HG02884 (cell line): ENCODE measurements at regions not wholly inside any gene's neighbourhood (a gene's known extent, or its start where the extent isn't known, plus 50 kb on each side); places are given as distances from the start of the nearest gene placed in this dataset.
"Not testable (repeated sequence)": the region's sequence is repeated elsewhere in the genome, so short reads cannot be mapped to it uniquely, and the experiment has no call there.

Source experiments
- ATAC-seq: cut with Tn5 transposase; IDR thresholded peaks from one replicate; pipeline ENCODE4 v1.9.1; 2021; ENCODE audit warnings: mild to moderate bottlenecking, moderate library complexity; ENCODE audit not compliant: unreplicated experiment

DNA sequence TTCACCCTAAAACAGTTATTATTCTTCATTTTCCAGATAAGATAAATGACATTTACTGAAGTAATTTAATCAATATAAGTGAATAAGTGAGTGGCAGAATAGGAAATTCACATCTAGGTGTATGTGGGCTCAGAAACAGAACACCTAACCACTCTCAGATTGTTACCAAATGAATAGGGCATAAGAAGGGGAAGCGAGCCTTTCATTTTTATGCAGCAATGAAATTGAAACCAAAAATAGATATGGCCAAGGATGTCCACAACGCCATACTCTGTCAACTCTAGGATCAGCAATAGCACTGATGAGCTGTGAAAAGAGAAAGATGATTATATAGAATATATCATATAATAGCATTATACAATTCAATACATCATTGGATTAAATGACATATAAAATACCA, 398.1 kb upstream of the API5 start:
- no peak for ATAC-seq

DNA sequence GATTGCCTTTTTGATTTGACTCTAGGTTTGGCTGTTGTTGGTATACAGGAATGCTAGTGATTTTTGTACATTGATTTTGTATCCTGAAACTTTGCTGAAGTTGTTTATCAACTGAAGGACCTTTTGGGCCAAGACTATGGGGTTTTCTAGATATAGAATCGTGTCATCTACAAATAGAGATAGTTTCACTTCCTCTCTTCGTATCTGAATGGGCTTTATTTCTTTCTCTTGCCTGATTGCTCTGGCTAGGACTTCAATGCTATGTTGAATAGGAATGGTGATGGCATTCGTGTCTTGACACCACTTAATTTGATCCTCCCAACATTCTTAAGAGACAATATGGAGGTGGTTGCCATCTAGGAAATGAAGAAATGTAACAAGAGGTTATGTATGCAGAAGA, 388.1 kb upstream of the API5 start:
- ATAC-seq: no peak

DNA sequence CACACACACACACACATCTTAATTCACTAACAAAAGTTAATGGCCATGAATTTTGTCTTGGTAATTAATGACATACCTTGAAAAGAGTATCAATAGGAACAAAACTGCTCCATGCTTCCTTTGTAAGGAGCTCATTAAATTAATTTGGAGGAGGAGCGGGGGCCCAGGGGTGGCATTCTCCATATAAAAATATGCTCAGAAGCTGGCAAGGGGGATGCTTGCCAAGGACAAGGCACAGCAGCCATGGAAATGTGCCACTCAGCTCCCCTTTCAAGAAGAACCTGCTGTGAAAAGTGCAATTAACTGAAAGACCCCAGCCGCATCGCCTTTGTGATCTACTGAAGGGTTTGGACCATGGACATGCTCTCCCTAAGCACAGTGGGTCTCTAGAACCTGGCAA, 385.9 kb upstream of the API5 start:
- ATAC-seq: no peak

DNA sequence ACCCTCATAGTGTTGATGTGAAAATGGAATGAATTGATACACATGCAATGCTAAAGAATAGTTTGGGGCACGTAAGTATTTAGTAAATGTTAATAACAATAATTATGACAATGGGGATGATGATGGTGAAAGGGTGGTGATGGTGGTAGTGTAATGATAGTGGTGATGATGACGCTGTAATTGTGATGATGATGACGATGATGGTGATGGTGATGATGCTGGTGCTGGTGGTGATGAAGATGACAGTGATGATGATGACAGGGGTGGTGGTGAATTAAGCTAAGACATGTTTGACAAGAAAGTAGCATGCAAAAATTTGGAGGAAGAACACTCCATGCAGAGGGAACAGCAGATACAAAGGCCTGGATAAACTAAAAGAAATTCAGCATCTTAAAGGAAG, 364.4 kb upstream of the API5 start:
- no peak for ATAC-seq

DNA sequence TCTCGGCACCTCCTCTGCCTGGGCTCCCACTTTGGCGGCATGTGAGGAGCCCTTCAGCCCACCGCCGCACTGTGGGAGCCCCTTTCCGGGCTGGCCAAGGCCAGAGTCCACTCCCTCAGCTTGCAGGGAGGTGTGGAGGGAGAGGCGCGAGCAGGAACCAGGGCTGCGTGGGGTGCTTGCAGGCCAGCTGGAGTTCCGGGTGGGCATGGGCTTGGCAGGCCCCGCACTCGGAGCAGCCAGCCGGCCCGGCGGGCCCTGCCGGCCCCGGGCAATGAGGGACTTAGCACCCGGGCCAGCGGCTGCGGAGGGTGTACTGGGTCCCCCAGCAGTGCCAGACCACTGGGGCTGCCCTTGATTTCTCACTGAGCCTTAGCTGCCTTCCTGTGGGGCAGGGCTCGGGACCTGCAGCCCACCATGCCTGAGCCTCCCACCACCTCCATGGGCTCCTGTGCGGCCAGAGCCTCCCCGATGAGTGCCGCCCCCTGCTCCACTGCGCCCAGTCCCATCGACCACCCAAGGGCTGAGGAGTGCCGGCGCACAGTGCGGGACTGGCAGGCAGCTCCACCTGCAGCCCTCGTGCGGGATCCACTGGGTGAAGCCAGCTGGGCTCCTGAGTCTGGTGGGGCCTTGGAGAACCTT, 361.9 kb upstream of the API5 start:
- not testable (repeated sequence) for ATAC-seq

DNA sequence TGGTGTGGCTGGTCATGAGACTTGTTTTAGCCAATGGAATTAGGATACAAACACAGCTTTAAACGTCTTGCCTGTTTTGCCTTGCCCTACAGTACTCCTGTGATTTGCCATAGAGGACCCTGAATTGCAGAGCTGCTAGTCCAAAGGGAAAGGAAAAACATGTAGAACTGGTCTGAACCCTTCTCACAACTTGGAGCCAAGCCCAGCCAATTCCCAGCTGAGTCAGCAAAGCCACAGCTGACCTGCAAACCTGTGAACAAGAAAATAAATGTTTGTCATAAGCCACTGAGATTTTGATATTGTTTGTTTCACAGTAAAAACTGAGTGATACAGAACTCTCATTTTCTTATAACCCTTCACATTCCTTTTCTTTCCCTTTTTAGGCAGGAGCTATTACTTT, 360.5 kb upstream of the API5 start:
- no peak for ATAC-seq

DNA sequence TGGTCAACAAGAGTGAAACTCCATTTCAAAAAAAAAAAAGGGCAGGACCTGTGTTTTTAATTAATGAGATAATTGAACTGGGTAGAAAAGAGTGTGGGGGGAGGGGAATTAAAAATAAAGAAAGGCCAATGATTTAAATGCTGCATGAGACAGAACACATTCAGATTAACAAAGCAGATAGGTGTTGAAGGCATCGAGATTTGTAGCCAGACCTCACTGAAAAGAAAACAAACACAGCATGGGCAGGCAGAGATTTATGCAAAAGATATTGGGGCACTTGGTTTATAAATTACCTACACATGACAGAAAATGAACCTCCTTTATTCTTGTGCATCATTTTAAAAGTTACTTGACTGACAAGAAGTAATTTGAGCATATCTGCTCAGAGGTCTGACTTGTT, 354.0 kb upstream of the API5 start:
- ATAC-seq: no peak

DNA sequence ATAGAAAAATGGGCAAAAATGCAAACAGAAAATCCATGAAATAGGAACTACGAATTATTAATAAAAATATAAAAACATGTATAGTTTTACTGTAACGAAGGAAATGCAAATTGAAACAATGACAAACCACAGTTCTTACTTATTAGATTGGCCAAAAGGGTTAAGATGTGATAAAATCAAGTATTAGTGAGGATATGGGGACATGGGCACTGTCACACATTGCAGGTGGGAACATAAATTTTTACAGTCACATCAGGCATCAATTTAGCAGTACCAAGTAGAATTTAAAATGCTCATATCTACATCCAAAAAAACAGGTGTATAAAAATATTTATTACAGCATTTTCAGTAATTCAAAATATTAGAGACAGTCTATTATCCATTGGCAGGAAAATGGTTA, 353.2 kb upstream of the API5 start:
- ATAC-seq: no peak

DNA sequence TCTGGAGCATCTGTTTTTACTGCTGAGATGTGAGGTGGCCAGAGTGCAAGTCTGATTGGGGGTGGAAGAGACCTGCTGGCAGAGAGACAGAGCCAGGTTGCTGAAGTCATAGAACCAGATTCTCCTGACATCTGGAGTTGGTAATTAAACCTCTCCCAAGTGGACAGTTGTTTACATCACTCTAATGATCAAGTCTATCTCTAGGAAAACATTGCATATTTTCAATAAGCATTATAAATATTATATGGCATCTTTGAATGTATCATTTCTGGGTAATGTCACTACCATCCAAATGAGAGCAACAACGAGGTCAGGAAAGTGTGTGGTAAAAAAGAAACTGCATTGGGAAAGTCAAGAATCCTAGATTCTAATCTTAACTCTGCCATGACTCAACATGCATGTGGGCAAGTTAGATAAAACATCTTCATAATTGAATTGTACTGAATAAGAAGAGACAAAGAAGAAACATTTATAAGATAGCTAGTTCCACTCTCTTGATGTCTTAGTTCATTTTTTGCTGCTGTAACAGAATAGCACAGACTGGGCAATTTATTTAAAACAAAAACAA, 351.2 kb upstream of the API5 start:
- ATAC-seq: no peak

DNA sequence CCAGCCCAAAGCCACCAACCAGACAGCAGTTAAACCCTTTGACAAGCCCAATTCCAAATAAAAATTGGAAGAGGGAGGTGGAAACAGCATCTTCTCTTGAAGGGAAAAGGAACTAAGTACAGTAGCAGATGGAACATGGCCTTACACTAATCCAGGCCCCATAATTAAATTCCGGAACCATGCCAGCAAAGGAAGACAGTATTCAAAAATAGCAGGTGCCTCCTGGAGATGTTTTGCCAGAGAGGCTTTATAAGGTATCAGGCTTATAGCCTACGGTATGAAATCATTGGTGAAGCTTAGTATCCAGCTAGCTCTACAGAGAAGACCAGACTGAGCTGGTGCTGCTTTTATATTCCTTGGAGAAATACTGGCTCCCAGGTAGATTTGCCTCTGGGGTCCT, 344.1 kb upstream of the API5 start:
- no peak for ATAC-seq

DNA sequence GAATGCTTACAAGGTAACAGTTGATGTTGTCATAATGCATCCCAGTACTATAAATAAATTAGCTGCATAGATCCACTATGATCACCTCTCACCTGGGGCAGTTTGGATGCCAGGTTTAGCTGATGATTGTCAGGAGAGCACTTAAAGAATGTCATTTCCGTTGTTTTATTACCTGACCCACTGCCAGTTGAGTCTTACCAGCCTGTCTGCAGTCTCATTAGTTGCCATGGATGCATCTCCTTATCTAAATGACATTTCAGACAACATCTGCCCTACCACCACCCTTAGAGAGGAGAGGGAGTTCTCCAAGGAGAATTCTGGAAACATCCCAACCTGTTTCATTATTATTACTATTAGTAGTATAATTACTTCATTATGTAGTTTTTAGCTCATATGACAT, 339.1 kb upstream of the API5 start:
- no peak for ATAC-seq

DNA sequence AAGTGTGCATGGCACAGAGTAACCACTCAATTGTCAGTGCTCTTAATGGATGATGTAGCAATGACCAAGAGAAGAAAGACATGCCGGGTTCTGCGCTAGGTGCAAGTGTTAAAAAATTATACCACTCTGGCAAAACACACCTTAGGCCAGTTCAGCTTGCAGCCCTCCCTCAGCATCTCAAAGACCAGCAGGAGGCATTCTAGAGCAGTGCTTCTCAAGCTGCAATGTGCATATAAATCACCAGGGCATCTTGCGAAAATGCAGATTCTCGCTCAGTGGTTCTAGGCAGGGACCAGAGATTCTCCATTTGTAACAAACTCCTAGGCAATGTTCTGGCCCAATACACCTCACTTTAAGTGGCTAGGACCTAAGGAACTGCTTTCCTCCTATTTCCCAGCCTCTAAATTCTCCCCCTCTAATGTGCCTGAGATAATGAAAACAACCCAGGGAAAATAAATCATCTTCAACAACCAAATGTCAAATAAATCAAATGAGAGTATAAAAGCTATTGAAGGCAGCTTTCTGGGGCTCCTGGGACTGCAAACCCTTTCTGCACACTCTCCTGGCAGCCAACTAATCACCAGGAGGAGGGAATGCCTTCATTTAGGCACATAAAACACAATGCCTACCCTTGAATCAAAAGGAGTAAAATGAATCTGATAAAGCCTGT, 337.2 kb upstream of the API5 start:
- no peak for ATAC-seq

DNA sequence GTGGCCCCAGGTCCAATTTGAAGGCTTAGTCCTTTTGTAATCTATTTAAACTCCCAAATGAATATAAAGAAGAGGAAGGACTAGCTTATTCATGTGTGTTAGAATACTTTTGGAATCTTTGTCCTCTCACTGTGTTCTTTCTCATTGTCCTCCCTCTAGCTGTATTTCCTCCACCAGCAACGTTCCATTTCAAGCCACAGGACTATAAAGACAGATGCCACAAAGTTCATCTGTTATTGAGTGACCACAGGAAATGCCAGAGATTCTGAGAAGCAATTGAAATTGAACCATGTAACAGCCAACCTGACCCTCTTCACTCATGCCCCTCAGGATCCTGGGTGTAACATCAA, 336.6 kb upstream of the API5 start:
- ATAC-seq: no peak

DNA sequence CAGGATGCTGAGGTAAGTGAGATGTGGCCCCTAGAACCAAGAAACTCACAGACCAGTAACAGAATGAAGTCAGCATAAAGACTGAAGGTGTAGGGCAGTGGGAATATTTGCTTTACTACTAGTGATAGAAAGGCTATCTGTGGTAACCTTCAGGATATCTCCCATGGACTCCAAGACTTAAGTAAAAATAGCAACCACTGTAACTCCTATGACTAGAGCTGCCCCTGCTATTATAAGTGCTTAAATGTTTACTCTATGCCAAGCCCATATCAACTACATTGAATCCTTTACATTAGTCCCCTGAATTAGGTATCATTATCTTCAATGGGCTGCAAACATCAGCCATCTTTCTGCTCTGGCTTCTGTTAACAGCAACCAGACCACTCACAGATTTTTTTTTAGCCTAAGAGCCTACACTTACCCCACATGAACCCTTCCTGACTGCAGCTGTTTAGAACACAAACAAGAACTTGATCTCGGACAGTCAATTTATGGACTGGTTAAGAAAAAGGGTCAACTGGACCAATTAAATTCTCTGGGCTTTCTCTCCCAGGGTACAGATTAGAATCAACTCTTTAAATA, 335.1 kb upstream of the API5 start:
- ATAC-seq: no peak

DNA sequence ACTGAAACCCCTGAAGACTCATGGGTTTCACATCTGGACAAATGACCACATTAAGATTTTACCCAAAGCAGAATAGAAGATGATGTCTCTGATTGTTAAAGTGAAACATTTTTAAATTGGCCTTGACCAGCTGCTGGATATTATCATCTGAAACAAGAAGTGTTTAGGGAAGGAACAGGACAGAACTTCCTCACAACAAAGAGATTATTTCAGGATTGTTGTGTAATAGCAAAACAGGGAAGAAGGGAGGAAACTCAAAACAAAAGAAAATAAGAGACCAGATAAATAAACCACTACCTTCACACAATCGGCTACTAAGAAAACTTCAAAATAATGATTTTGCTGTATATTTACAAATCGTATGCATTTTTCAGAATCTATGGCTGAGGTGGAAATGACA, 319.2 kb upstream of the API5 start:
- no peak for ATAC-seq

DNA sequence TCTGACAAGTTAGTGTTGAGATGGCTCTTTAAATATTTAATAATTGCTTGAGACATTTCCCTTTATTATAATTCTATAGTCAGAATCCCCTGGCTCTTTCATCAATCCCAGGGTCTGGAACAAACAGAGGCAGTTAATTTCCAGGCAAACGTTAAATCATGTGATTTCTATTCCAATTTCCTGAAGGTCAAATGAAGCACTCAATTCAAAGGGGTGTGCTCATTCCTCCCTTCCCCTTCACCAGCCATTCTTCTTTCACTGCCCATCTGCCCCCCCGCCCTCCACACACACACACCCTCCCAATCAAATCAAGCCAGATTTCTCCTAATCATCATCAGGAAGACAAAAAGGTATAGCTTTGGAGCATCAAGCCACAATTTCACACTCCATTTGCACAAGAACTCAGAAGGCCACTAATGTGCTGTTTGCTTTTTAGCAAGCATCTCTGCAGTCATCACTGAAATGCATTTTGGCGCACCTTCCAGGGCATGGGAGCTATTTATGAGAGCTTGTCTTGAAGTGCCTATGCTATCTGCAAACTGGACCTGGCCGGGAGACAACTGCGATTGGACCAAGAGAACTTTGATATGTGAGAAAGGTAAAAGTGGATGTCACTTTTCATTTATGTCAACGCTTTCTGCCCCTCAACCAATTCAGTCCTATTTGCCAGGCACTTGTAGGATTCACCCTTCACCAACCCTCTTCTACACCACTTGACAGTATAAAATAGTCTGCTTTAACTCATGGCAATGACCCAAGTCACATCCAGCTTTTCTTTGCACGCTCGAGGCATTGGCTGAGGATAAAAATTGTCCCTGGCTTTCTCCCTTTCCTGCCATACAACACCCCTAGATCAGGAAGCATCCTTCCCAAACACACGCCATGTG, 315.1 kb upstream of the API5 start:
- ATAC-seq: no peak

DNA sequence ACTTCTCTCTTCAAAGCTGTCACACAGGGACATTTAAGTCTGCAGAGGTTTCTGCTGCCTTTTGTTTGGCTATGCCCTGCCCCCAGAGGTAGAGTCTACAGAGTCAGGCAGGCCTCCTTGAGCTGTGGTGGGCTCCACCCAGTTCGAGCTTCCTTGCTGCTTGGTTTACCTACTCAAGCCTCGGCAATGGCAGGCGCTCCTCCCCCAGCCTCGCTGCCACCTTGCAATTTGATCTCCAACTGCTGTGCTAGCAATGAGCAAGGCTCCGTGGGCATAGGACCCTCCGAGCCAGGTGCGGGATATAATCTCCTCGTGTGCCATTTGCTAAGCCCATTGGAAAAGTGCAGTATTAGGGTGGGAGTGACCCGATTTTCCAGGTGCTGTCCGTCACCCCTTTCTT, 306.9 kb upstream of the API5 start:
- ATAC-seq: not testable (repeated sequence)

DNA sequence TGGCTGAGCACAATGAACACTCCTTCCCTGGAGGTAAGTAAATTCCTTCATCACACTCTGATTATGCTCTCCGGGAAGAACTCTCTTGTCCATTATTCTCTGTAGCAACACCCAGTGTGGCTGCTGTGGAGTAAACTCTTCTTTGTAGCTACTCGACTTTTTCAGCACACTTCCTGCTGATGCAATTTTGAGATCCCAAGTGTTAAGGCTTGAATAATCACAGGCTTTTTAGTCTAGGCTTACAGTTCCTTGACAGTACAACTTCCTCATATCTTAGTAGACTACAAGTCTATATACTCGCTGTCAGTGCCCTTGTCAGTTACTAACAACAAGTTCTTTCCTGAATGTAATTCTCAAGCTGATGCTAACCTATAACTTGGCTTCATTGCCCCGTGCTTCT, 301.8 kb upstream of the API5 start:
- ATAC-seq: no peak

DNA sequence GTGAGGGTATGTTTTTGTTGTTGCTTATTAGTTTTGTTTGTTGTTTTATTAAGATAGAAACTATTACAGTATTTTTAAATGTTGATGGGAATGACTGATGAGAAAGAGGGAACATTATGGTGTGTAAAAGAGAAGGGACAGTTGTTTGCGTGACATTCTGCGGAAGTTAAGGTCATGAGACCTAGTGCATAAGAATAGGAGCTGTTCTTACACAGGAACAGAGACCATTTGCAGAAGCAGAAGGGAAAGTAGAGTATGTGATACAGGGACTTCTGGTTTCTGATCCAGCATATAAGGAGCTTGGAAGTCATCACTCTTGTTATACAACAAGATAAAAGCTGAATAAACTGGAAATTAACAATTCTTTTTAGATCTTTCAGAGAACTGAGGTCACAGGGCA, 299.2 kb upstream of the API5 start:
- no peak for ATAC-seq

DNA sequence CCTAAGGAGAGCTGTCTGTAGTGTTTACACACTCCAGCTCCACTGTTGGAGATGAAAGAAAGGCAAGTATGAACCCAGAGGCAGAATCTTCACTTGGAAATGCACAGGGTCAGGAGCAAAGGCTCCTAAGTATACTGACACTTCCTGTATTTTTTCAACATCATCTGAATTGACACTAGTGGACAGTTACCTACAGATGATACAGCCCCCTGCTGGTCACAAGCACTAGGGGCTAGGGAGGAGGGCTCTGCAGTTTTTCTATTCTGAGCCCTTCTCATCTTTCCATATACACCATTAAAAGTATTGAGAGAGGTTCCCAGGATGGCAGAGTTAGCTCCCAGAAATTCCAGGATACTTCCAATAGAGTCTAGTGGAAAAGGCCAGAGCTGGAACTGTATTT, 290.3 kb upstream of the API5 start:
- no peak for ATAC-seq

DNA sequence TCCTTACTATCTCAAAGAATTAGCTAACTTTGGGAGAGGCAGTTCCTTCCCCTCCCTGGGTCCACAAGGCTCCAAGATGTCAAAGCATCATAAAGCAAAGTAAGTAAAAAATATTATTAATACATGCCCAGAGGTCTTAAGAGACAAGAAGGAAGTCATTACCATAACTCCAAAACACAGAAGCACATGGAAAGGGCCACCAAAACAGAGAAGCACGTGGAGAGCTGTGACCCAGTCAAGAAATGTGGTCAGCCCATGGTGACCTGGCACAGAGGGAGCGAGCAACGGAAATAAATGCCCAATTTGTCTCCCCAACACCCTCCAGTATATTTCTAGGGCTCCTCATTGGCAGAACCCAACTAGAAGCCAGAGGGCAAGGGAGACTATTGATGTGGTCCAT, 277.5 kb upstream of the API5 start:
- ATAC-seq: no peak

DNA sequence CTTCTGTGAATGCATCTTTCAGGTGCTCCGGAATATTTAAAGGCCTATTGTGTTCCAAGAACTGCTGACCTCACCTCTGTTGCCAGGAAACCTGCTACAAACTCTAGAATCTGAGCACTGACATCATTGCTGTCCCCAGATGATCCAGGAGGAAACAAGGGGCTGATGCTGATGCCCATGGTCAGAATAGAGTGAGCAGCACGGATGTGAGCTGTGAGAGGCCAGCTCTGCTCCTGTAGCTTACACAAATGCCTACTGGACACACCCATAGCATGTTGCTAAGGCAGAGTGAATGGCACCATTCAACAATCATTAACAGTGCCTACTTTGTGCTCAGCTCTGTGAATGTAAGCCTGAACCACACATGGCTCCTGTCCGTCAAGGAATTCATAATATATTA, 276.7 kb upstream of the API5 start:
- no peak for ATAC-seq
